IPS DF 4.7 (cell line): ENCODE measurements at regions not wholly inside any gene's neighbourhood (a gene's known extent, or its start where the extent isn't known, plus 50 kb on each side); places are given as distances from the start of the nearest gene placed in this dataset.

Source experiments
- DNase-seq: peaks from one replicate; pipeline ENCODE4 v3.0.0-alpha.2; 2013; ENCODE audit warnings: low spot score; ENCODE audit errors: extremely low read depth

DNA sequence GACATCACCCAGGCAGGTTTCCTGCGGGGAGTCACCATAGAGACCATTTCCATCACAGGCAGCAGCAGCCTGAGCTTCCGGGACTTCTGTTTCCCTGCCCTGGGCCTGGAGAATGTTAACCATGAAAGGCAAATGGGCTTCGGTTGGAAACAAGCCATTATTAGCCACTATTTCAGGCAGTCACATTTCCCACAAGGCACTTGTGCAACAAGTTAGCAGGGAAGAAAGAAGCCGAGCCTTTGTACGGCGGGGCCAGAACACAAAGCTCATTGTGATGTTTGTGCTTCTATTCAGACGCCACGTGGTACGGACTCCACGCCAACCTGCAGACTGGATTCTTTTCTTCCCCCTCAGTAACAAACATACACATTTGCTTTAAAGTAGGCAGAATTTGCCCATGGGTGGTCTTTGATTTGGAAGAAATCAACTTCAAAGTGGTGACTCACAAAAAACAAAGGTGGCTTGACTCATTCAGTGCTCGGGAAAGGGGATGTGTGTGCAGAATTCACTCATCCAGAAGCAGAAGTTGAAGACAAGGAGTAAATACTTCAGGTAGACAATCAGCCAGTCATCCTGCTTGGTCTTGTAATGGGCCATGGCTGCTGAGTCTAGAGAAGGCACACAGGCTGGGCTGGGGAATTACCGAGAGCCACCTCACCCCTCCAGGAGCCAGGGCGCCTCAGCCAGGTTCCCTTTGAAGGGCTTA is 154.2 kb upstream of the PRMT8 start:
- no peak for DNase-seq

DNA sequence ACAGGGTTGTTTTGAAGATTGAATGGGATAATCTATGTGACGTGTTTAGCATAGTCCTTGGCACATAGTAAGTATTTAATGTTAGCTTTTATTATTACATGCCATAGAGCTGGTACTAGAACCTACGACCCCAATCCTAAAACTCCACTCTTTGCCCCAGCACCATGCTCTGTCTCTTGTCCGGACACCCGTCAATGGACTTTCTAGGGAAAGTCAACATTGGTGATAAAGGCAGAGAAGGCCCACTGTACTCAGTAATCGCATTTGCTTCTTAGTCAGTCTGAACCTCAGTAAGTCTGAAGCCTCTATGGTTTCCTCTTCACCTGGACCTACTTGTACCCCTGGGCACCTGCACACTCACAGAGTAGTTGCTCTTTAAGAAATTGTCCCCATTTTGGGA is 153.1 kb upstream of the PRMT8 start:
- no peak for DNase-seq

DNA sequence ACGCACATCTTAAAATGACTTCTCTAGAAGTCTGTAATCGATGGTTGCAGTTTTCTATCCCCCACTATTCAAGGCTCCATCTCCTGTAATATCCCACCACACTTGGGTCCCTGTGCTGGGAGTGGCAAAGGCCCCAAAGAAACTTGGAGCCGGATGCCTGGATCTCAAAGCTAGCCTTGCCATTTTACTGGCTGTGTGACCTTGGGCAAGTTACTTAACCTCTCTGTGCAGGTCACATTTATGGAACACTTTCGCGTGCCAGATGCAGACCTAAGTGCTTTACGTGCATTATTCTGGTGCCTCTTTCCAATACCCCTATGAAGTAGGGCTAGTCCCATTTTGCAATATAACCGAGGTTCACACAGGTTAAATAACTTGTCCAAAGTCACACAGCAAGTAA is 151.8 kb upstream of the PRMT8 start:
- no peak for DNase-seq

DNA sequence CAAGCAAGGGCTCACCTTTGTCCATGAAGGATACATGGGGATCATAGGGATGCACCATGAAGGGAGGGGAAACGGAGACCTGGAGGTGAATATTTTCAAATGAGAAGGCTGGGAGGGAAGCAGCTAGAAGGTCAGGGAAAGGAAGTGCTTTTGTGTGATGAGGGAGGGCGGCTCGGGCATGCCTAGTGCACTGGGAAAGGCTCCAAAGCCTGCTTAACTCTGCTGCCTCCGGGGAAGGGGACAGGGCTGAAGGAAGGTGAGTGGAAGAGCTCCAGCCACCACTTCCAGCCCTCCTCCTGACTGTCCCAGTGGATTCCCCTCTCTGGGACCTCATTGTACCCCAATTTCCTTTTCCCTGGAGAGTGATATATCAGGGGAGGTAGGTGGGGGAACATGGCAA is 149.4 kb upstream of the PRMT8 start:
- DNase-seq, result no peak

DNA sequence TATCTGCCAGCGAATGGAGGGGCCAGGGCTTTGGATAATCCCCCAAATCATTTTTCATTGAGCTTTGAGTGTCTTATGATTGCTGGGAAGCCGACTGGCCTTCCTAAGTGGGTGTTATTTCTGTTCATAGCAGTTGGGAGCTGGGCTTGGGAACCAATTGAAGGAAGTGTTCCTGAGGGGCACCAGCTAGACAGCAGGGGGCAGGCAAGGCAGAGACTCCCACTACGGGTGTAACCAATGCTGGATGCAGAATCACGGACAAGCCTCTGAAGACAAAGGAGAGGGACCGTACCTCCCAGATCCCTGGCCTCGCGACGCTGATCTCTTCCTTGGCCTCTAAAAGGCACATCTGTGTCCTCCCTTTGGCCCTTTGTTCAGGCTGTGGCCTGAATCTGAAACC is 149.0 kb upstream of the PRMT8 start:
- DNase-seq, result peak; percentile 9

DNA sequence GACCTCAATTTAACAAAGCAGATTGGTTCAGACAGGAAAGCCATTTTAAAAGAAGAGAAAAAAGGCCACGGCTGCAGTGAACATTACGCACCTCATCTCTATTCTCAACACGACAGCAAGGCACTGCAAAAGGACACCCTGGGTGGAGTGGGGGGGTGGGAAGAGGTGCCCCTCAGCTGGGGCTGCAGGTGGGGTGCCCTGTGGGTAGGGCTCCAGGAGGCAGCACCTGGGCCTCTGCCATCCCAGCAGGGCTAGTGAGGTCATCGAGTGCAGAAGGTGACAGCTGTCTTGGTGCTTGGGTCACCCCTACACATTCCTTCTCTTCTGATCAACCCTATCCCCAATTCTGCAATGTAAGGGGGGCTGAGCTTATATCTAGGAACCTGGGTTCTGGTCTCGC is 142.9 kb upstream of the PRMT8 start:
- DNase-seq, result no peak

DNA sequence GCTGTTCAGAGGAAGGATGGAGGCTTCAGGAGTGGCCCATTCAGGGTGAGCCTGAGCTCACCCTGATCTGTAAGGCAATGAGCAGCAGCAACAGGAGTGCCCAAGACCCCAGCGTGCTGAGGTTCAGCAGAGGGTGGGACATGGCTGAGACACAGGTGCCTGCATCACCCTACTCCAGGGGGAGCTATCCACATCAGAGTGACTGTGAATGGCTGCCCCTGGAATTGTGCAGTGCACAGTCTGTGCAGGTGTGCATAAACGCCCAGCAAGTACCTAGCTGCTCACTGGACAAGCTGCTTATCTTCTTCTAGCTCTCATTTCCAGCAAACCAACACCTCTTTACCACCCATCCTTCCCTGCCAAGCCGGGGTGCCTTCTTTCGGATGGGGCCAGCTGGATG is 140.6 kb upstream of the PRMT8 start:
- no peak for DNase-seq

DNA sequence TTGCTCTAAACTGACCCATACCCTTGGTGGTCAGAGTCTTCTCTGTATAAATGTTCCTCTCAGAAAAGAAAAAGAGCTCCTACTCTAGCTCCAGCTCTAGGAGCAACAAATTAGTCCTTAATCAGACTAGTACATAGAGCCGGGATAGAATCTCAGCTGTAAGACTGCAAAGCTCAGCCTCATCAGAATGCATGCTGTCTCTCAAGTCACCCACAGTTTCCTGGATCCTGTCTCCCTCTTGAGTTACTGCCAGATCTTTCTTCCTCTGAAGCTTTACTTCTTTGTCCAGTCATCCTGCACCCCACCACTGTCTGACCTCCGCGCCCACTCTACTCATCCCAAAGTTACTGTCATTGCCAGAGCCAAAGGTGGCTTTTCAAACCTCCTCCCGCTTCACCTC is 139.3 kb upstream of the PRMT8 start:
- DNase-seq, result no peak

DNA sequence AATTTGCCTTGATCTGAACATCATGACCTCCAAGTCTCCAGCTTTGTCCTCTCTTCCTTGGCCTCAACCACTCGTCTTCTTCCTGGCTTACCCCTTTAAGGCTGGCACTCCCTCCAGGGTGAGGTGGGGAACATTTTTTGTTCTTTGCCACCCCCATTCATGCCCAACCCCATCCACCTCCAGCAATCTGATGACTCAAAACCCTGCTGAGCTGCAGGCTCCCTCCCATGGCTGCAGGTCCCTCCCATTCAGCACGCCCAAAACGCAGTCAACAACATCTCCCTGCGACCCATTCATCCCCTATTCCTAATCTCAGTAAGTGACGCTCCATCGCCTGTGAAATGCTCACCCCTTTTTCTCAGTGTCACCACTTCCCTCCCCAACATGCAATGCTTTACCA is 138.8 kb upstream of the PRMT8 start:
- DNase-seq, result no peak

DNA sequence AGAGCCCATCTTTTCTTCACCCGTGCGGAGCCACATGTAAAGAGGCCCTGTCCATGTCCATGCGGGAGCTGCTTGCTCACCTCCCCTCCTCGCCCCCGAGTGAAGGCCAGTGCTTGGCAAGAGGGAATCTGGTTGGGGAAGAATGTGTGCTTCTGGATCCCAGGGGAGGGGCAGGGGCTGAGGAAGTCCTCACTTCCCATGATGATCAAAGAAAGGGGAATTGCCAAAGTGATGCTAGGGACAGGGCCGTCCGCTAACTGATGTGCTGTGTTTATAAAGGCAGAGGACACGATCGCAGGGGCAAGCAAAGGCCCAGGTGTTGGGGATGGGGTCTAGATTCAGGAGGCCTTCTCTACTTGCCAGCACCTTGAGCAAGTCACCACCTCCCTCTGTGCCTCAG is 137.4 kb upstream of the PRMT8 start:
- no peak for DNase-seq

DNA sequence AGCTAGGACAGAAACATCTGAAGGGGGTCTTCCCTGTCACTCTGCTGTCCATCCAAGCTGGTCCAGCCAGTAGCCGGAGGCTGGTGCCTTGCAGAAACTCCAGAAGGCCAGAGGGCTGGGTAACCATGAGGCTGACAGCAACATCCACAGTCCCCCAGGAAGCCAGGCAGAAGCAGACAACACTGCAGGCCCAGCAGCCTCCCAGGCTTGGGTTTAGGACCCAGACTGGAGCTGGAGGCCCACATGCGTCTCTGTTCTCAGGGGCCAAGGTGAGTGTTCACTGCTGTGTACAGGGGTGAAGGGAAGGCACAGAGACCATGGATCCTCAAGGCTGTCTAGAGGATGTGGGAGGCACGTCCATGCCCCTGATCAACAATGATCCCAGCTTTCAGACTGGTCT is 136.4 kb upstream of the PRMT8 start:
- DNase-seq, result no peak

DNA sequence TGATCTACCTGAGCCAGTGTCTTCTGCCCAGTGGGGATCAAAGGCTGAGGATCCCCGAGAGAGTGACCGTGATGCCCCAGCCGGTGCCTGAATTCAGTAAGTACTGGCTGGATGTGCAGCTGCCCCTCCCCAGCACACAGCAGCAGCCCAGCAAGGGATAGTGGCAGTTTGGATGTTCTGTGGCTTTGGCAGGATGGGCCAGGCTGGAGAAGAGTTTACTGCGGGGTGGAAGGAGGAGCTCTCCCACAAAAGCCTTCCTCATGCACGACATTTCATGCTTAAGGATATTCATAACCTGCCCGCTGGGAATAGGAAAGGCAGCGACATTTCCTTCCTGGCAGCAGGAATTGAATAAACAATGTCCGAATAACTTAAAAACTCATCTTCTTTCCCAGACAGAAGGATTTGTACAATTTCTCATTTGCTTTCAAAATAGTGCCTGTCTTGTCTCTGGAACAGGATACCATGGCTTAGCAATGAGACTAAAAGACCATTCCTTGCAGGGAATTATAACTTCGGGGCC is 135.6 kb upstream of the PRMT8 start:
- no peak for DNase-seq

DNA sequence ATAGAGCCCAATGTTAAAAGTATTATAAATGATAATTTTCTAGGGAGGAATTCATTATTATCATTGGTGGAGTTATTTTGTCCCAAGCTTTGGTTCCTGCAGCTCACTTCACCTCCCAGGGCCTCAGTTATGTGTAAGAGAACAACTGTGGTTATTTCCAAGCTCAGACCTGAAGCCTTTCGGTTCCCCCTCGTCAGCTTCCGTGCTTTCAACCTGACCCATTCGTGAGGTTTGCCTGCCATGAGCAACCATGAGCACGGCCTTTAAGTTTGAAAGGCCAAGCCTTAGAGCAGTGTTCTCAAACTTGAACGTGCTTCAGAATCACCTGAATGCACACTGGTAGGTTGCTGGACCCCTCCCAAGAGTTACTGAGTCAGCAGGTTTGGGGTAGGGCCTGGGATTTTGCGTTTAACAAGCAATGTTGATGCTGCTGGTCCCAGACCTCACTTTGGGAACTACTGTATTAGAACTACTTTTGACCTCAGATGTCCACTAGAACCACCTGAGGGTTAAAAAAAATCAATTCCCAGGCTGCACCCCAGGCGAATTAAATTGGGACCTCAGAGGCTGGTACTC is 133.0 kb upstream of the PRMT8 start:
- no peak for DNase-seq

DNA sequence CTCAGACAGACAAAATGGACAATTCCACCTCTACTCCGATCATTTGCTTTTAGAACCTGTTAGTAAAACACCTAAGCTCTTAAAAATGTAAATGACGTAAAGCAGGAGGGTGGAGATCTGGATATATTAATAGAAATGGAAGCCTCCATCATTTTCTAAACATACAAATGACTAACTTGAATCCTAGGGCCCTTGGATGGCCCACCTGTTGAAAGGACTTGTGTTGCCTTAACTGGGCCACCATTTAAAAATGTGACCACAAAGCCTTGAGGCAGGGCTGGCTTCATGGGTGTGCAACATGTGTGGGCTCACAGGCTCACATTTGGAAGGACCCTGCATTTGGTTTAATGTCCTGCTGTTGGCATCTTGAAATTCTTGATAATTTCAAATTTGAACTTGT is 131.5 kb upstream of the PRMT8 start:
- no peak for DNase-seq

DNA sequence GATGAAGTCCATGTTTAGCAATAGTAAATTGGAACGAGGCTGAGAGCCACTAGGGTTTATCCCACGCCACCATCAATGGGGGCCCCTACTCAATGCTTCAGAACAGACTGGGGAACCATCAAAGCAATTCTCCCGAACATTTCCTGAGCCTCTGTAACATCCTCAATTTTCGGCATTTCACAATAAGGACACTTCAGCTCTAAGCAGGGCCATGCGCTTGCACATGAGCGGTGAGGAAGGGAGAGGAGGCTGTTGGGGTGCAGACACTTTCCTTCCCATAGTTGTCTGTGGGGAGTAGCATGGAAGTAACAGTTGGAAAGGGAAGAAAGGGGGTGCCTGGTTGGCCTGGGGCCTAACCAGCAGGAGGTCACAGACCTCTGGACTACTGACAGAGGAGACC is 129.9 kb upstream of the PRMT8 start:
- DNase-seq, result no peak

DNA sequence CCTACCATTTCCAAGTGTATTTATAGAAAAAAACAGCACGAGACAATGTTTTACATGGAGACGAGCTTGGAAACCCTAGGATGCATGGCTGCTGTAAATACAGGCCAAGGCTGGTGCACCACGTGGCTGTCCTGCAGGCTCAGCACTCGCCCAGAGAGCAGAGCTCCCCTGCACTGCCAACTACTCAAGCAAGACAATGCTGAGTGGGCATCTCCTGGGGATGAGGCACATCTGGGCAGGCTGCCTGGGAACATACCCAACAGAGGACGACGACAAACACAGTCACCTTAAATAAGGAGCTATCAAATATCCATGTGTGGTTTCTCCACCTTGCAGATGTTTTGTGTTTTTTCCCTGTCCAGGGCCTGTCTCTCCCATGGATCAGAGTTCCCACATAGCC is 128.3 kb upstream of the PRMT8 start:
- DNase-seq, result no peak

DNA sequence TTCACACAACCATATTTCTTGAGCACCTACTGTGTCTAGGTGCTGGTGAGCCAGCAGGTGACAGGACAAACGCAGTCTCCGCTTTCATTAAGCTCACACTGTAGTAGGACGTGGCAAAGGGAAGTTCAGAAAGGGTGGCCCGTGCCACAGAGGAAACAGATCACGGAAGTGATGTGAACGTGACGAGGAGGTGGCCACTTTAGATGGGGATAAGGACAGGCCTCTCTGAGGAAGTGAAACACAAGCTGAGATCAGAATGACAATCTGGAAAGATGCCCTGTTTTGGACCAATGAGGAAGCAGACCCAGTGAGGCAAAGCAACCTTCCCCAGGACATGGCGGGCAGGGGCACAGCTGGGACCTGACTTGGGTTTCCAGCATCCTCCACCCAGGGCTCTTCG is 127.4 kb upstream of the PRMT8 start:
- no peak for DNase-seq

DNA sequence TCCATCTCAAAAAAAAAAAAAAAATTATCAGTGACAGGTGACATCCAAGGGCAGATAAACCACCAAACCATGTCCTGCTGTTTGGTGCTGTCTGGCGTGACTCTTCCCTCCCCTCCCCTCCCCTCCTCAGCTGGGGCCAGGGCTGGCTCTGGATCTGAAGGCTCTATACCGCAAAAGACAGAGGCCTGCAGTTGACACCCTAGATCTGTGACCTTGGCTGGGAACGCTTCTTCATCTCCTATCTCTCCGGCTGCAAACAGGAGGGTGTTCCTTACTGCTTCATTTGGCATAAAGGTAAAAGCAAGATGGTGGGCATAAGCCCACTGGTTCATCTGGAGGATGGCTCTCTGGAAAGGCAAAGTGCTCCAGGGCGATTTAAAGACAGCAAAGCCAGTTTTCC is 126.8 kb upstream of the PRMT8 start:
- no peak for DNase-seq

DNA sequence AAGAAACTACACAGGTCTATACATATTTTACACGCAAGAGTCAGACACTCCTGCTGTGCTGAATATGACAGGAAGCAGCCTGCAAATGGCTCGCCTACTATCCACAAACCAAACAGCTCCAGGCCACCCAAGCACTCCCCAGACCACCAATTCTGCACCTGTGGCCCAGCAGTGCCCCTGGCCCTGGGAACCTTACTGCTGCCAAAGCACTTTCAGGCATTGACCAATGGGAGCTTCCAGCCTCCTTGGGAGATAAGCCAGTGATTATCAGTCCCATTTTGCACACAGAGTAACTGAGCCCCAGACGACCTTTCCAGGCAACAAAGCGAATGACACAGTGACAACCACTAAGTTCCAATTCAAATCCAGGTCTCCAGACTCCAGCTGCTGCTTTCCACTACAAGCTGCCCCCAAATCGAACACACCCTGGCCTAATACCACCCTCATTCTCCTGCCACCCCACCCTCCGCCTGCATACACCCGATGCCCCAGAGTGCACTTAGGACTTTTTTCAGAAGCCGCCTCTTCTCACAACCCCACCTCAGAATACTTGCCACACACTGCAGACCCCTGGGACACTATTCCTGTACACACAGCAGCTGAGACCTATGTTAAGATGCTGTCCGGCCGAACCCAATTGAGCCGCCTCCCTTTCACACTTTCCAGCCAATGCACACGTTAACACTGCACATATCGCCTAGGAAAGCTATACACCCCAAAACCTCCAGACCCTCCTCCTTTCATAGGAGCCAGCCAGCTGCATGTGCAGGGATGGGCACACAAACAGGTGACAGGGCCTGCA is 126.1 kb upstream of the PRMT8 start:
- no peak for DNase-seq

DNA sequence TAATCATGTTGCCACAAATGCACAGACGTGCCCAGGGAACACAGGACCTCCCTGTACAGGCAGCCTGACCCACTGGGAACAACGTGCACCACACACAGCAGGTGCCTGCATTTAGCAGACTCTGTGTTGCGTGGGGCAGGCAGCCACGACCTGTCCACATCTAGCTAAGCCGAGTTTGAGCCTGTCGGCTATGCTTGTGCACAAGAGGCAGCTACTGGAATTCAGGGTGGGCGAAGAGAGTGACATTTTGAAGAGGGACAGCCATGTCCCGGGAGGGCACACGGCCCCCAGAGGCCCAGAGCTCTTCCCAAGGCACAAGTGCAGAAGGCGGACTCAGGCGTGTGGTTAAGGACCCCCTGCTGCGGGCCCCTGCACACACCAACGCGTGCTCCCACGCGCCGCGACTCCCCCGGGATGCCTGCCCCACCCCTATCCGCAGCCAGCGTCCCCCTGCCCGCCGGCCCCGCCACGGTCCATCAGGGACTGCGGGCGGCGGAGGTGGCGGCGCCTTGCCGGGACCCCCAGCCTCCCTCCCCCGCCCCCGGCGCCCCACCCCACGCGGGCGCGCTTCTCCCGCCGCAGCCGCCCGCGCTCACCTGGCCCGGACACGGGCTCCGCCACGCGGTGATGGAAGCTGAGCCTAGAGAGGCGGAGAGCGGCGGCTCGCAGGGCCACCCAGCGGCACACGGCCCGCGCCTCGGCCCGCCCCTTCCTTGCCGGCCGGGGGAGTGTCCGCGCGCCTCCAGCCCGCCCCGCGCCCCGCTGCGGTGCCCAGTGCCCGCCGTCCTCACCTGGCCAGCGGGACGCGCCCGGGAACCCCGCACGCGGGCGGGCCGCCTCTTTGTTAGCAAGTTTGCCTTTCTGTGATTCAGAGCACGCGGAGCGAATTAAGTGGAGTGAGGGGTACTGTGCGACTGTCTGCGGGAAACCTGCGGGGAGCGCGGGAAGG is 125.3 kb upstream of the PRMT8 start:
- no peak for DNase-seq

DNA sequence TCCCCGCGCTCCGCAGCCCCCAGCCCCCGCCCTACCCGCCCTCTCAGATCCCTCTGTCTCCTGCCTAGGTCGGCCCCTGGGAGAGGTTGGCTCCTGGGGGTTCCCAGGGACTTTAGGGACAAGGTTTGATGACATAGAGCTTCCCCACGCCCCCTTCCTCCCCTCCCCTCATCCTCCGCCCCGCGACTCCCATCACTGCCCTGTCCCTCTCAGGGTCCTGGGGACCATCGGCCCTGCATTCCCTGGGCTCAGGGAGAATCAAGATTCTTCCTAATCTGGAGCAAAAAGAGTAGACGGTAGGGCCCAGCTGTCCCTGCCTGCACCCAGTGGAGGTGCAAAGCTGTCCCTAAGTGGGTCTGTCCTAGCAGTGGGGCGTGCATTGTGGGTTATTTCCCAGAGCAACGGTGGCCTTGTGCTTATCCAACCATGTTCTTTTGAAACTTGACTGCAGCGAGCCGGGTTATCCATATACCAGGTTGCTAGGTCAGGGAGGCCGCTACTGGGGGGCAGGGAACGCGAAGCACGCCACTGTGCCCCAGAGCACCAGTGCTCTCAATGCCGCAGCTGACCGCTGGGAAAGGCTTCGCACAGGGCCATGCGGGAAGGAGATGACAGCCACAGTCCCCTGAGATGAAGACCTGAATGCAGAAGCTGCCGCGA is 124.4 kb upstream of the PRMT8 start:
- DNase-seq, result no peak
